ENCODE measurements at regions not wholly inside any gene's neighbourhood (a gene's known extent, or its start where the extent isn't known, plus 50 kb on each side); places are given as distances from the start of the nearest gene placed in this dataset.
A peak's percentile ranks its signal among the peaks of the same experiment; 100 is the strongest.
"Not testable (repeated sequence)": the region's sequence is repeated elsewhere in the genome, so short reads cannot be mapped to it uniquely, and the experiment has no call there.

DNA sequence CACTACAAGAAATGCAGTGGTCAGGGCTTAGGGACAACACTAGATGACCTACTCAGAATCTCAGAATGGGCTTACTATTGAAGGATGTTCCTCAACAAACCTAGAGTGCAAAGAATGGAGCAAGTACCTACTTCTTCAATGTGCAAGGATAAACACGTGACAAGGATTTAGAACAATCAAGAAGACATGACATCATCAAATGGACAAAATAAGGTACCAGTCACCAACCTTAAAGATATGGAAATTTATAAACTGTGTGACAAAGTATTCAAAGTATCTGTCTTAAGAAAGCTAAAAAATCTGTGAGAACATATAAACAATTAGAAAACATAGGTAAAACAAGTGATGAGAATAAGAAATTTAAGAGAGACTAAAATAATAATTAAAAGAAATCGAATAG, 656.1 kb downstream of the ZWINT start:
- H3K9ac ChIP-seq (ENCODE audit: low read depth, low read length), result no peak overlapping the region

DNA sequence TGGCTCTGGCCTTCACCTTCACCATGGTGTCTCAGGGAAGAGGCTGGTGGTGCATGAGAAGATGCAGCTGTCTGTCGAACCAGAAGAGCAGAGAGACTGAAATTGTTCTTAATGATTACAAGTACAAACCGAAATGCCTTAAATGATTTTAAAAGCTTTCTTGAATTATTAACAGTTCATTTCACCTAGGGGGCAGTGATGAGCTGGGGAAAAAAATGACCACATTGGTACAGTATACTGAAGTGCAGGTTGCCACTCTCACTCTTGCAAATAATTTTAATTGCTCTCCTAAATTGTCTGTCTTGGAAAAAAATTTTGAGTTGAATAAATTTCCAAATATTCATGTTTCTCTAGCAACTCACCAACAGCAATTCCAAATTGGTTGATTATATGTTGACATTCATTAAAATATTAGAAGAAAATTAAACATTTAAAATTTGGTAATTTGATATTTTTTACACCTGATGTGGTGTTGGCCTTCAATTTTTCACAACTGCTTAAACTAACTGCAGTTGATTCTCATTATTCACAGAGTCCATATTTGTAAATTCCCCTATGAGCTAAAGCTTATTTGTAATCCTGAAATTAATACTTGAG, 692.6 kb downstream of the ZWINT start:
- Histone ChIP-seq H3K4me1 (ENCODE audit: insufficient read depth, low read length) (no peaks in the 10 kb centered on the region), H3K36me3 (ENCODE audit: insufficient read depth, low read length) (no peaks in the 10 kb centered on the region), H3K9me3 (ENCODE audit: control insufficient read depth, insufficient read depth, low read length) (no peaks in the 10 kb centered on the region), H3K9ac (ENCODE audit: low read depth, low read length) (no peak overlapping the region)

More for the DNA sequence above, 656.1 kb downstream of the ZWINT start:
- no peaks in the 10 kb centered on the region for H3K36me3 ChIP-seq (ENCODE audit: insufficient read depth, low read length)
- H3K4me1 ChIP-seq (ENCODE audit: insufficient read depth, low read length), result no peaks in the 10 kb centered on the region
- no peaks in the 10 kb centered on the region for H3K9me3 ChIP-seq (ENCODE audit: control insufficient read depth, insufficient read depth, low read length)

- Histone ChIP-seq H3K36me3 (ENCODE audit: insufficient read depth, low read length) (no peaks in the 10 kb centered on the region), H3K9me3 (ENCODE audit: control insufficient read depth, insufficient read depth, low read length) (no peaks in the 10 kb centered on the region), H3K9ac (ENCODE audit: low read depth, low read length) (no peak overlapping the region), H3K4me1 (ENCODE audit: insufficient read depth, low read length) (no peaks in the 10 kb centered on the region)
Observed at GRCh38 chr10:55653531-55653930, 707.5 kb downstream of the ZWINT start.

DNA sequence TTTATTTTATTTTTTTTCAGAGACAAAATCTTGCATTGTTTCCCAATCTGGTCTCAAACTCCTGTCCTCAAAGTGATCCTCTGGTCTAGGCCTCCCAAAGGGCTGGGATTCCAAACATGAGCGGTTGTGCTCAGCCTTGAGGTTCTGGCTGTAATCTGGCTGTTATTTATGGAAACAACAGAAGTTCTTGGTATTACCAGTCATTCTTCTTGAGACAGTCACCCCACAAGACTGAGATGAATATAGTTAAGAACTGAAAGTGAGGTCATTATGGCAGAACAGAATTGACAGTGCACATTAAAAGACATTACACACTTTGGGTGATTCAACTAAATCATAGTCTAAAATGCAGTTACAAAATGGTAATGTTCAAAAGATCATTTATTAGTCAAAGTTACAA, 719.5 kb downstream of the ZWINT start:
- no peaks in the 10 kb centered on the region for H3K36me3 ChIP-seq (ENCODE audit: insufficient read depth, low read length)
- H3K9me3 ChIP-seq (ENCODE audit: control insufficient read depth, insufficient read depth, low read length), result no peaks in the 10 kb centered on the region
- no peak overlapping the region for H3K9ac ChIP-seq (ENCODE audit: low read depth, low read length)
- no peaks in the 10 kb centered on the region for H3K4me1 ChIP-seq (ENCODE audit: insufficient read depth, low read length)

DNA sequence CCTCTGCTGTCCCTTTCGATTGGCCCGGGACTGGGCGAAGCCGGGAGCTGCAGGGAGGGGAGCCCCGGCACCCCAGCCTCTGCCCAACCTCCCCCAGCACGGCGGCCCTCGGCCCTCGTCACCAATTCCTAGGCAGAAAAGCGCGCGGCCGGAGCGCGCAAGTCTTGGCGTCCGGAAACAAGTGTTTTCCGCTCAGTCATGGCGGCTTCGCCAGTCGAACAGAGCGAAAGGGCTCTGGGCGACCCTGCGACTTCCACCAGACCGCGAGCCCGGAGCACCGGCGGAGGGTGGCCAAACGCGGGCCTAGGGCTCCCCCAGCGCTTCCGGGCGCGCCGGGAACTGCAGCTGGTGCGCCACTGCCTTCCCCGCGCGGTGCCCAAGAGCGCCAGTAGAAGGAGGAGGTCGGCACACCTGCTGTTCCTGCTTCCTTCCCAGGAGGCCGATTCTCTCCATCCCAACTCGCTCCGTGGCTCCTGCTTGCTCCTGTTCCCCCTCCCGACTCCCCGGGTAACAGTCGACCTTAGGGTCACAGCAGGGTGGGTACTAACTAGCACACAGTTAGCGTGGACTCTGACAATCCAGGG, 729.9 kb downstream of the ZWINT start:
- Histone ChIP-seq H3K4me1 (ENCODE audit: insufficient read depth, low read length) (no peaks in the 10 kb centered on the region; the same call in none of the 2 replicates), H3K9me3 (ENCODE audit: control insufficient read depth, insufficient read depth, low read length) (no peaks in the 10 kb centered on the region), H3K9ac (ENCODE audit: low read depth, low read length) (peak overlapping the region; percentile 97), H3K36me3 (ENCODE audit: insufficient read depth, low read length) (no peaks in the 10 kb centered on the region)

- Histone ChIP-seq H3K36me3 (ENCODE audit: insufficient read depth, low read length) (no peaks in the 10 kb centered on the region), H3K9ac (ENCODE audit: low read depth, low read length) (peak overlapping the region; percentile 97), H3K9me3 (ENCODE audit: control insufficient read depth, insufficient read depth, low read length) (no peaks in the 10 kb centered on the region), H3K4me1 (ENCODE audit: insufficient read depth, low read length) (no peaks in the 10 kb centered on the region; the same call in none of the 2 replicates)
Observed at GRCh38 chr10:55630491-55631056, 730.5 kb downstream of the ZWINT start.

GRCh38 chr10:55629793-55630490, 731.1 kb downstream of the ZWINT start:
- Histone ChIP-seq H3K9ac (ENCODE audit: low read depth, low read length) (peak overlapping the region; percentile 97; the same call in 1 of the 2 replicates), H3K36me3 (ENCODE audit: insufficient read depth, low read length) (no peaks in the 10 kb centered on the region), H3K9me3 (ENCODE audit: control insufficient read depth, insufficient read depth, low read length) (no peaks in the 10 kb centered on the region), H3K4me1 (ENCODE audit: insufficient read depth, low read length) (no peaks in the 10 kb centered on the region; the same call in none of the 2 replicates)

DNA sequence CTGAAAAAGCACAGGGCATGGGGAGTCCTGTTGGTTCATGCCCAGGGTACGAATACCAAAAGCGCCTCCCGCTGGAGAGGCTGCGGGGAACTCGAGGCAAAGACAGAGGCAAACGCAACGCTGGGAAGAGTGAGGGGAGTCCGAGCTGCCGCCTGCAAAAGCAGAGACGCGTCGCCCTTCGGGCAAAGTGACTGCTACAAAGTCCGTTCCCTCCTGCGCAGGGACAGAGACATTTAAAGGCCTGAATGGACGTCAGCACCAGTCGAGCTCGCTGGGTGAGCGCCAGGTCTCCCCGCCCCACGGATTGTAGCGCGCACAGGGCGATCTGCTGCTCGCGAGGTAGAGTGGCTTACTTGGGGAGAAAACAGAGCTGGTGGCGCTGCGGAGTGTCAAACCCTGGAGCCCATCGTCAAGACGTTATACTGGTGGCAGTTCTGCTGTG, 732.8 kb downstream of the ZWINT start:
- Histone ChIP-seq H3K9ac (ENCODE audit: low read depth, low read length) (no peak overlapping the region; the same call in 1 of the 2 replicates), H3K36me3 (ENCODE audit: insufficient read depth, low read length) (no peaks in the 10 kb centered on the region), H3K9me3 (ENCODE audit: control insufficient read depth, insufficient read depth, low read length) (no peaks in the 10 kb centered on the region)

DNA sequence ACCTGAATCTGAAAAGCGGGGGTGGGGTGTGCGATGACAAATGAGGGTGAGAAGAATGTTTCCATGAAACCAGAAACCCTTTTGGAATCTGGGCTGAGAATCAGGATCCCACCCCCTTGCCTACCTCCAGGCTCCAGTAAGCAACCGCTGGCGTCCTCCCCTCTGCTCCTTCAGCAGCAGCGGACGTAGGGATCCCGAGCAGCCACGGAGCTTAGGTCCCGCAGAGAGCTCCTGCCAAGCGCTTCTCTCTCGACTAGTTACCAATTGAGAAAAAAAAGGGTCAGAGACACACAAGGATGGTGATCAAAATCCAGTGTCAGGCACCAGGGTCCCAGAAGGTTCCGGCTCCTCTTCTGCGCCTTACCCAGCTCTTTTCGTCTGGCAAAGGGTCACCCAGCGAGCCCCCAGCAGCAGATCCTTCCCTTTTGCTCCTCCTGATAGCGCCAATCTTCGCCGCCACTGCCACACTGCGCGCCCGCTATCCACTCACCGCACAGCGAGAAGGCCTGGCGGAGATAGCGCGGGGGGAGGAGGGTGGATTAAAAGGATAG, 733.5 kb downstream of the ZWINT start:
- no peaks in the 10 kb centered on the region for H3K36me3 ChIP-seq (ENCODE audit: insufficient read depth, low read length)
- no peak overlapping the region; the same call in 1 of the 2 replicates for H3K9ac ChIP-seq (ENCODE audit: low read depth, low read length)
- H3K9me3 ChIP-seq (ENCODE audit: control insufficient read depth, insufficient read depth, low read length), result no peaks in the 10 kb centered on the region
- H3K4me1 ChIP-seq (ENCODE audit: insufficient read depth, low read length), result no peaks in the 10 kb centered on the region; the same call in none of the 2 replicates

More for the DNA sequence above, 732.8 kb downstream of the ZWINT start:
- H3K4me1 ChIP-seq (ENCODE audit: insufficient read depth, low read length), result no peaks in the 10 kb centered on the region; the same call in none of the 2 replicates

DNA sequence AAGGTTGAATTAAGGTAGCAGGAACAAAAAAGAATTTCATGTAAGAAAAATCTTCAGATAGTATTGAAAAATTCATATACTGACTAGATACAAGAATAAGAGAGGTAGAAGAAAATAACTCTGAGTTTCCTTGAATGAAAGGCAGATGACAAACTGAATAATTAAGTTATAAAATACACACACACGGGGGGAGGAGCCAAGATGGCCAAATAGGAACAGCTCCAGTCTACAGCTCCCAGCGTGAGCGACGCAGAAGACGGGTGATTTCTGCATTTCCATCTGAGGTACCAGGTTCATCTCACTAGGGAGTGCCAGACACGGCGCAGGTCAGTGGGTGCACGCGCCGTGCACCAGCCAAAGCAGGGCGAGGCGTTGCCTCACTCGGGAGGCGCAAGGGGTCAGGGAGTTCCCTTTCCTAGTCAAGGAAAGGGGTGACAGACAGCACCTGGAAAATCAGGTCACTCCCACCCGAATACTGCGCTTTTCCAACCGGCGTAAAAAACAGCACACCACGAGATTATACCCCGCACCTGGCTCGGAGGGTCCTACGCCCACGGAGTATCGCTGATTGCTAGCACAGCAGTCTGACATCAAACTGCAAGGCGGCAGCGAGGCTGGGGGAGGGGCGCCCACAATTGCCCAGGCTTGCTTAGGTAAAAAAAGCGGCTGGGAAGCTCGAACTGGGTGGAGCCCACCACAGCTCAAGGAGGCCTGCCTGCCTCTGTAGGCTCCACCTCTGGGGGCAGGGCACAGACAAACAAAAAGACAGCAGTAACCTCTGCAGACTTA, 759.2 kb downstream of the ZWINT start:
- not testable (repeated sequence) for H3K4me1 ChIP-seq (ENCODE audit: insufficient read depth, low read length); H3K9me3 ChIP-seq (ENCODE audit: control insufficient read depth, insufficient read depth, low read length); H3K36me3 ChIP-seq (ENCODE audit: insufficient read depth, low read length)
- H3K9ac ChIP-seq (ENCODE audit: low read depth, low read length), result peak overlapping the region; percentile 63; the same call in 1 of the 2 replicates

DNA sequence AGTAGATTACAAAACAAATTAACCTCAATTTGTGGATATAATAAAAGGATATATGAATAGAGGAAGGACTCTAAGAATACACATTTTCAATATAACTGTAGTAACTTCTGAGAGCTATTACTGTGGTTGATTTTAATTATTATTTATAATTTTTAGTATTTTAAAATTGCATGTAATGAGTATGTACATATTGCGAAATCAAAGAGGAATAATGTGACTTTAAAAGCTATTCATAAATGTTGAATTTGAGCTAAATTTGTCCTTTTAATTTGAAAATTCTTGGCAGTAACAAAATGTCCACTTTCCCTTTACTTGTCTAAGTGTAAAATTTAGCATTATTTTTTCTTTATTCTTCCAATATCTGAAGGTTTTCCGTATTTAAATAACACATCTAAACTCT, 750.6 kb upstream of the PCDH15 start:
- Histone ChIP-seq H3K4me1 (ENCODE audit: insufficient read depth, low read length) (no peaks in the 10 kb centered on the region), H3K9ac (ENCODE audit: low read depth, low read length) (no peak overlapping the region), H3K9me3 (ENCODE audit: control insufficient read depth, insufficient read depth, low read length) (no peaks in the 10 kb centered on the region), H3K36me3 (ENCODE audit: insufficient read depth, low read length) (no peaks in the 10 kb centered on the region)

- Histone ChIP-seq H3K9ac (ENCODE audit: low read depth, low read length) (no peak overlapping the region), H3K4me1 (ENCODE audit: insufficient read depth, low read length) (no peaks in the 10 kb centered on the region), H3K9me3 (ENCODE audit: control insufficient read depth, insufficient read depth, low read length) (no peaks in the 10 kb centered on the region), H3K36me3 (ENCODE audit: insufficient read depth, low read length) (no peaks in the 10 kb centered on the region)
Observed at GRCh38 chr10:55550236-55550635, 749.2 kb upstream of the PCDH15 start.

DNA sequence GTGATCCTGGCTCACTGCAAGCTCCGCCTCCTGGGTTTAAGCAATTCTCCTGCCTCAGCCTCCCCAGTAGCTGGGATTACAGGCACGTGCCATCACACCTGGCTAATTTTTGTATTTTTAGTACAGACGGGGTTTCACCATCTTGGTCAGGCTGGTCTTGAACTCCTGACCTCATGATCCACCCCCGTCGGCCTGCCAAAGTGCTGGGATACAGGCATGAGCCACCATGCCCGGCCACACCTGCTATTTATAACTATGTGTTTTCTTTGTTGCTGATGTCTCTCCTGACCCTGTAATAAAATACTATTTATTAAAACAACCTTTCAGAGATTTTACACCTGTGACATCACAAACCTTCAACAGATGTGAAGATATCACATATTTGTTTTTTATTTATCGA, 736.5 kb upstream of the PCDH15 start:
- not testable (repeated sequence) for H3K9me3 ChIP-seq (ENCODE audit: control insufficient read depth, insufficient read depth, low read length); H3K9ac ChIP-seq (ENCODE audit: low read depth, low read length); H3K4me1 ChIP-seq (ENCODE audit: insufficient read depth, low read length); H3K36me3 ChIP-seq (ENCODE audit: insufficient read depth, low read length)

GRCh38 chr10:55519264-55519663, 718.2 kb upstream of the PCDH15 start:
- Histone ChIP-seq H3K9me3 (ENCODE audit: control insufficient read depth, insufficient read depth, low read length) (no peaks in the 10 kb centered on the region), H3K36me3 (ENCODE audit: insufficient read depth, low read length) (no peaks in the 10 kb centered on the region), H3K4me1 (ENCODE audit: insufficient read depth, low read length) (no peaks in the 10 kb centered on the region; the same call in 1 of the 2 replicates), H3K9ac (ENCODE audit: low read depth, low read length) (no peak overlapping the region)
